DMS53 (cell line): ENCODE measurements at regions not wholly inside any gene's neighbourhood (a gene's known extent, or its start where the extent isn't known, plus 50 kb on each side); places are given as distances from the start of the nearest gene placed in this dataset.
"Not testable (repeated sequence)": the region's sequence is repeated elsewhere in the genome, so short reads cannot be mapped to it uniquely, and the experiment has no call there.

Experiments used
- DNase-seq: peaks from one replicate; lab custom pipeline; 2025; lab: John Stamatoyannopoulos, UW

DNA sequence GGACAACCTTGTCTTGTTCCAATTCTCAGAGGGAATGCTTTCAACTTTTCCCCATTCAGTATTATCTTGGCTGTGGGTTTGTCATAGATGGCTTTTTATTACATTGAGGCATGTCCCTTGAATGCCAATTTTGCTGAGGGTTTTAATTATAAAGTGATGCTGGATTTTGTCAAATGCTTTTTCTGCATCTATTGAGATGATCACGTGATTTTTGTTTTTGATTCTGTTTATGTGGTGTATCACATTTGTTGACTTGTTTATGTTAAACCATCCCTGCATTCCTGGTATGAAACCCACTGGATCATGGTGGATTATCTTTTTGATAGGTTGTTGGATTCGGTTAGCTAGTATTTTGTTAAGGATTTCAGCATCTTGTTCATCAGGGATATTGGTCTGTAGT, 885.6 kb upstream of the SLC39A10 start:
- DNase-seq: not testable (repeated sequence)

DNA sequence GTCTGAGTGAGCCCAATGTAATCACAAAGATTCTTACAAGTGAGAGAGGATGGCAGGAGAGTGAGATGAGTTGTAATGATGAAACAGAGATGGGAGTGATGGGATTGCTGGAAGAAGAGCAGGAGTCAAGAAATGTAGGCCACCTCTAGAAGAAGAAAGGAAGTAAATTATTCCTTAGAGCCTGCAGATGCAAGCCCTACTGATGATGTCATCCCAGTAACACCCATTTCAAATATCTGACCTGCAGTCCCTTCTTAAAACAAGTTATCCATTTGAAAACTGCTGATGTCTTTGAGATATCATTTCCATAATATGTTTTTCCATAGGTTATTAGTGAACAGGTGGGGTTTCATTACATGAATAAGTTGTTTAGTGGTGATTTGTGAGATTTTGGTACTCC, 888.0 kb upstream of the SLC39A10 start:
- no peak for DNase-seq

- no peak for DNase-seq
These were observed 891.3 kb upstream of the SLC39A10 start for GRCh38 chr2:194765723-194766122.

DNA sequence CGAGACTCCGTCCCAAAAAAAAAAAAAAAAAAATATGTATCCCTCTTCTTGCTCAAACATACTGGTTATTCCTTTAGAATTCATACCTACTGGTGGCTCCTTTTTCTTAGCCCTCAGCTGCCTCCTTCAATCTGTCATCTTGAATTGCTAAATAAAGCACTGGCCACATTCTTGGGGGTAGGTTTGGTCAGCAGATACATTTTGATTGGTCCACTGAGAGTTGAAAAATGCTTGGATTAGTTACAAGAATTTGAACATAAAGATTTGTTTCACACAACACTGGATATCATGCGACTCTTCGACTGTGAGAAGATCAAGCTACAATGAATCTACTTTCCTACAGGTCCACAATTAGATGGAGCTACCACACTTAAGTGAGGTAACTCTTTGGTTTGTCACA, 906.1 kb upstream of the SLC39A10 start:
- DNase-seq: no peak

DNA sequence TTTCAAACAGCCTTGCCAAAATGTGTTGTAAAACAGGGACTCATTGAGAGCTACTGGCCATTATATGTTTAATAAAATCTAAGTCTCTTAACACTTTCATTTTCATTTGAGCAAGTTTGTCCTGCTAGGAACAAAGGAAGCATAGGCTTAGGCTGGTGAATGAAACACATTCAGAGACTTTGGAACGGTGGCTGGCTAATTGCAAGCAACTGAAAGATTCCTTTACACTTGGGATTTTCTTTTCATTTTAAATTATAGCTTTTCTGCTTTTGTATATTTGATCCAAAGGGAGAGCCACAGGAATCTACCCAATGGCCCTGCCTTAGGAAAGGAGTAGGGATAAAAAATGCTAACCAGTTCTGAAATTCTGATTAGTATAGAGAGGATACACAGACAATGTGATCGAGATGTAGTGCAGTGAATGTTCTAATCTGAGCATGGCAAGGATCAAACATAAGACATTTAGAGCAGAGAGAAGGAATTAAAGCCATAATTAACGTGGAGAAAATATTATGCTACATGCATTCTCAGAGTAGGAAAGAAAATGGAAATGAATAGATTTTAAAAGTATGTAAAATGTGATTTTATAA, 911.4 kb upstream of the SLC39A10 start:
- DNase-seq: peak; percentile 7

DNA sequence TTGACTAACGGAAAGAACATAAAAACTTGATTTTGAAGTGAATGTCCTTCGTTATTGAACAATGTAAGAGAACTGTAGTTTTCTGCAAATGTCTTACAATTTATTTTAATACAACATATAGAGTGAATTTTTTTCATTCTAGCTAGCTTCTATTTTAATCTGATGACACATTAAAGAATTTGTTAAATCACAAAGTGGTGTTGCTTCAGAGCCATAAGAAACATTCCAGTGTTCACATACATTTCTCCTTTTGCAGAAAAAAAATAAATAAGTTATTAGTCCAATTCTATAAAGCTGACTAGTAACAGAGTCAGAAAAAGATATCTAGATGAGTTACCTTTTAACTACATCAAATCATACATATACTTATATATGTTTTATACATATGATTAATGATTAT, 914.3 kb upstream of the SLC39A10 start:
- DNase-seq: no peak

DNA sequence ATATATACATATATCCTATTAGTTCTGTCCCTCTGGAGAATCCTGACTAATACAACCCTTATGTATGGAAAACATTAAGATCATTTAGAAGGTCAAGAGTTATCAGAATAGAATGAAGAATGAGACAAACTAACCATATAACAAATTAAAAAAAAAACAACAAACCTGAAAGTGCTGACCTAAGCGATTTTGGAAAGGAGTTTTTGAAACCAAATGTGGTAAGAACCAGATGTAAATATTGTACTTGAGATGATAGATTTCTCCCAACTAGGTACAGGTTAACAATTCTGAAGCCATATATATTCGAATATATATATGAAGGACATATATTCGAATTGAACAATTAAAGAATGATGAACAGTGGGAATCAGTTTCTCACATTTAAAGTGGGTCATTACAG, 917.8 kb upstream of the SLC39A10 start:
- no peak for DNase-seq

DNA sequence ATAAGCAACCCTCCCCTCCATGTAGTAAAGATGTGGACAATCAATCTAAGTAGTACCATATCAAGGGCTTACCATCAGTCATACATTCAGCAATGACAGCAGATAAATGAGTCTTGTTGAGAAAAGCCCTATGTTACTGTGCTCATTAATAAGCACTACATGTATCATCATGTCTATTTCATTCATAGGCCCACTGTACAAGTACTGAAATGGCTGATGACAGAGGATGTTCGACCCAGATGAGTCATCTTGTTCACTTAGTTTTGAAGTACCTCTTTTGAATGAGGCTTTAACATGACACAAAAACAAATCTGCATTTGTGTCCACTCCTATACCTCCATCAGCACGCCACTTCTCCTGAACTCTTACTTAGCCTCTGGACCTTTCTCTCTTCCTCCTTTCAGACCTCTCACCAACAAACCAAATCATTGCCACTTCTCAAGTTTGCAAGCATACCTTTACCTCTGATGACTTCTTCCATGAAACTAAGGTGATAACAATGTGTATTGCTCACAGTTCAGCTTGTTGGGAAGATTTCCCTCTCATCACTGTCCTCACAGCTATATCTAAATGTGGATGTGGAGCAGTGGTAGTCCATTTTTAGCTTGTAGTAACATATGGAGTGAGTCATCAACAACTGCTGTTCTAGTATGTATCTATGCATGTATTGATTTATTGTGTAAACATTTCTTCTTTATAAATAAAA, 921.0 kb upstream of the SLC39A10 start:
- peak; percentile 81 for DNase-seq

- DNase-seq: no peak
These were observed 926.8 kb upstream of the SLC39A10 start for GRCh38 chr2:194730266-194730665.

DNA sequence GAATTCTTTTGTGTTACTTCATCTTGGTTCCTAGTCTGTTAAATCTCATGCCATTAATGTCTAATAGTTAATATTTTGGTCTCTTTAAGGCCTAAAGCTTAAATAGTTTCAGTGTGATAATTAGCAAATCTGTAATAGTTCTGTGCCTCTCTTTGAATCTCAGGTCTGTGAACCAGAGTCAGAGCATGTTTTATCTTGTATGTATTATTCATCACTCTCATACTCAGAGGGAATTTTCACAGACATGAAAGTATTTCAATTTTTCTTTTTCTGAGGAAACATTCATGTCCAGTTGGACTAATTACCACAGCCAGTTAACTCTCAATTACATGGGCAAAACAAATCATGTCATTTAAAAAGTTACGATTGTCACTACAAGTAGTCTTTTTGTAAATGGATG, 931.9 kb upstream of the SLC39A10 start:
- no peak for DNase-seq

DNA sequence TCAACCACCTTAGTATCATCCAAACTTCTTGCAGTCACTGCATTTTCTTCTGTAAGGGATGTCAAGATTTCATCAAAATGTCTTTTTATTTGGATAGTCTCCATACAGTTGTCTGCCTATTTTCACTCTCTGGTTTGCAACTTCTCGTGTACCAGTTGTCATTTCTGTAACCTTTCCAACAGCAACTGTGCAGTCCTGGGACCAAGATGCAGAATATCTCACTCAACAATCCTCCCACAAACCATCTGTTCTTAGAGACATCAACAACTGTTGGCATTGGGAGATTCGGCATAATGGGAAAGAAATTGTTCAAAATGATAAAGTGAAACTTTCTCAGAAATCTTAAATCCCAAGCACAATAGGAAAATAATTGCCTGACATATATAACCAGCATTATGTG, 933.6 kb upstream of the SLC39A10 start:
- no peak for DNase-seq

DNA sequence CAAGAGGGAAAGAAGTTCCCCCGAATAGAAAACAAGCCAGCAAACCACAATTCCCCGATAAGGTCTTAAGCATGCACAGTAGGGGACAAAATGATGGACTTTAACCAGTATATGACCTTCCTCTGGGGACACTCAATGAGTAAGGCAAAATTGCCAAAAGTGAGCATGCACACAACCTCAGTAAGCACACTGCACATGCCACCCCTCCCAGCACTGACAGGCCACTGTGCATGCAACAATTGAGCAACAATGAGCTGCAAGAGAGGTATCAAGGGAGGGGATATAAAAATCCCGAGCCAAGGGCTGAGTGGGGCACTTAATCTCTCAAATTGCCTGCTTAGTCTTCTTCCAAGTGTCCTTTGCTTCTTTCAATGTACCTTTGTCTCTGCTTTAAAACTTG, 935.8 kb upstream of the SLC39A10 start:
- DNase-seq: no peak

DNA sequence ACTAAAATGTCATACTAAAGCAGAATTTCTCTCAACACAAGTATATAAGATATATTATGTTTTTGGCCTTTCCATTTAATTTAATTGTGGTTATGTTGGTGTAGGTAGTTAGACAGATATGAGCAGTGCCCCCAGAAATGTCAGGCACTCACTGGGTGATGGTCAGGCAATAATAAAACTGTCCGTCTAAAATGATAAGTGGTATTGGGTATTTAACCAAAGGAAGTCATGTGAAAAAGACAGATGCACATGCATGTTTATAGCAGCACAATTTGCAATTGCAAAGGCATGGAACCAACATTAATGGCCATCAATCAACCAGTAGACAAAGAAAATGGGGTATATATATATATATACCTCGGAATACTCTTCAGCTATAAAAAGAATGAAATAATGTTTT, 936.6 kb upstream of the SLC39A10 start:
- no peak for DNase-seq

- no peak for DNase-seq
These were observed 938.1 kb upstream of the SLC39A10 start for GRCh38 chr2:194718881-194719280.

DNA sequence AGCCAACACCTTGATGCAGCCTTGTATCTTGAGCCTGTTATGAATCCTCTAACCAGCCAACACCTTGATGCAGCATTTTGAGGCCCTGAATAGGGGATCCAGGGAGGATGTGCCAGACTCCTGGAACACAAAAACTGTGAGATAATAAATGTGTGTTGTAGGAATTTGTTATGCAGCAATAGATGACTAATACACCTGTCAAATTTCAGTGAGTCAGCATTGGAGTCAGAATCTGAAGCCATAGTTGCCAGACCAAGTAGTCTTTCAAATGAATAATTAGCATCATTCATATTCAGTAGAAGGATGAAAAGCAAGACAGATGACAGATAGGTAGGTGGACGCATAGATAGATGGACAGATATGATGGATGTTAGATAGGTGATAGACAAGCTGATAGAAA, 942.5 kb upstream of the SLC39A10 start:
- no peak for DNase-seq

- DNase-seq: no peak
These were observed 947.2 kb upstream of the SLC39A10 start for GRCh38 chr2:194709840-194710239.

DNA sequence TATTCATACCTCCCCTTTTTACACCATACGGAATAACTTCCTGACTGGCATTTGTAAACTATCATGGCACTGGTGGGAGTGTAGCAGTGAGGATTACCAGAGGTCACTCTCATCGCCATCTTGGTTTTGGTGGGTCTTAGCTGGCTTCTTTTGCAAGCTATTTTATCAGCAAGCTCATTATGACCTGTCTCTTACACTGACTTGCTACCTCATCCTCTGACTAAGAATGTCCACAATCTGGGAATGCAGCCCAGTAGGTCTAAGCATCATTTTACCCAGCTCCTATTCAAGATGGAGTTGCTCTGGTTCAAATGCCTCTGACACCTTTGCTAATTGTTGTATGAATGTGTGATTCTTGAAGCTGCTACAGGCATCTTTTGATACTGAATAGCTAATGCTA, 950.8 kb upstream of the SLC39A10 start:
- DNase-seq: no peak

GRCh38 chr2:194705398-194705797, 951.6 kb upstream of the SLC39A10 start:
- DNase-seq: no peak

- peak; percentile 36 for DNase-seq
These were observed 956.3 kb upstream of the SLC39A10 start for GRCh38 chr2:194700726-194701125.

GRCh38 chr2:194700116-194700515, 956.9 kb upstream of the SLC39A10 start:
- DNase-seq: no peak

- DNase-seq: peak; percentile 73
These were observed 959.0 kb upstream of the SLC39A10 start for GRCh38 chr2:194698012-194698411.

GRCh38 chr2:194697439-194697838, 959.6 kb upstream of the SLC39A10 start:
- peak; percentile 50 for DNase-seq

DNA sequence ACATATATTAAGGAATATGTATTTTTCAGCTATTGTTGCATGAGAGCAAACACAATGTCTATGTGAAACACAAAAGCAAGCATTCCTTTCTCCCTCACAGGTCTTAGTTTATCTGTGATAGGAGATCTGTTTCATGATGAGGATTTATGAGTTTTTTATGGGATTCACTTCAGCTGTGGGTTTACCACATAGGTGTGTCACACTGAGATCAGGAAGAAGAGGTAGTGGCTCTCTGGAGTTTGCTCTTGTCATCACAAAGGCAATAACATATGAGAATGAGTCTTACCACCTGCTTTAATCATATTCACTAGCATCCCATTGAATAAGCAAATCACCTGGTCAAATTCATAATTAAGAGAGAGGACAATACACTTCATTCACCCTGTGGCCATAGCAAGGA, 960.3 kb upstream of the SLC39A10 start:
- DNase-seq: peak; percentile 12

GRCh38 chr2:194686569-194686968, 970.5 kb upstream of the SLC39A10 start:
- no peak for DNase-seq
